Activated naive CD8-positive, alpha-beta T cell treated with anti-CD3 and anti-CD28 coated beads for 36 hours (primary cell): ENCODE measurements at regions not wholly inside any gene's neighbourhood (a gene's known extent, or its start where the extent isn't known, plus 50 kb on each side); places are given as distances from the start of the nearest gene placed in this dataset.
"Not testable (repeated sequence)": the region's sequence is repeated elsewhere in the genome, so short reads cannot be mapped to it uniquely, and the experiment has no call there.

ENCODE experiments used
- DNase-seq: peaks from one replicate; pipeline ENCODE4 v3.0.0; 2021
- H3K27ac Mint-ChIP-seq: one replicate; pipeline ENCODE4 v1.8.0; 2022; ENCODE audit warnings: mild to moderate bottlenecking, moderate library complexity, mixed read lengths
- H3K27me3 Mint-ChIP-seq: one replicate; pipeline ENCODE4 v1.8.0; 2022; ENCODE audit warnings: mild to moderate bottlenecking, mixed read lengths
- H3K36me3 Mint-ChIP-seq: one replicate; pipeline ENCODE4 v1.8.0; 2021; ENCODE audit warnings: mild to moderate bottlenecking, mixed read lengths
- H3K4me1 Mint-ChIP-seq: one replicate; pipeline ENCODE4 v1.8.0; 2021; ENCODE audit warnings: mixed read lengths
- H3K4me3 Mint-ChIP-seq: one replicate; pipeline ENCODE4 v1.8.0; 2022; ENCODE audit warnings: mild to moderate bottlenecking, moderate library complexity, mixed read lengths
- H3K9me3 Mint-ChIP-seq: one replicate; pipeline ENCODE4 v1.8.0; 2022; ENCODE audit warnings: mixed read lengths

GRCh38 chr2:19119326-19120001, 239.0 kb downstream of the OSR1 start:
- Mint-ChIP-seq H3K27ac (no peak overlapping the region), H3K4me3 (no peak overlapping the region), H3K36me3 (no peaks in the 10 kb centered on the region), H3K9me3 (no peaks in the 10 kb centered on the region), H3K27me3 (no peaks in the 10 kb centered on the region), H3K4me1 (no peaks in the 10 kb centered on the region)
- no peak for DNase-seq

GRCh38 chr2:19116918-19117317, 241.5 kb downstream of the OSR1 start:
- Mint-ChIP-seq H3K36me3 (no peaks in the 10 kb centered on the region), H3K27ac (no peak overlapping the region), H3K4me3 (no peak overlapping the region), H3K4me1 (no peaks in the 10 kb centered on the region), H3K27me3 (no peaks in the 10 kb centered on the region), H3K9me3 (no peaks in the 10 kb centered on the region)
- no peak for DNase-seq

- Mint-ChIP-seq H3K4me3 (no peak overlapping the region), H3K9me3 (no peaks in the 10 kb centered on the region), H3K36me3 (no peaks in the 10 kb centered on the region), H3K27ac (no peak overlapping the region), H3K27me3 (no peaks in the 10 kb centered on the region), H3K4me1 (no peaks in the 10 kb centered on the region)
- DNase-seq, result no peak
Observed at GRCh38 chr2:19114754-19115231, 243.6 kb downstream of the OSR1 start.

GRCh38 chr2:19114126-19114525, 244.3 kb downstream of the OSR1 start:
- H3K4me1 Mint-ChIP-seq, result no peaks in the 10 kb centered on the region
- H3K4me3 Mint-ChIP-seq, result no peak overlapping the region
- no peaks in the 10 kb centered on the region for H3K9me3 Mint-ChIP-seq
- DNase-seq, result no peak
- no peaks in the 10 kb centered on the region for H3K27me3 Mint-ChIP-seq
- no peak overlapping the region for H3K27ac Mint-ChIP-seq
- H3K36me3 Mint-ChIP-seq, result no peaks in the 10 kb centered on the region

GRCh38 chr2:19111354-19111753, 247.1 kb downstream of the OSR1 start:
- no peaks in the 10 kb centered on the region for H3K4me1 Mint-ChIP-seq
- no peak overlapping the region for H3K4me3 Mint-ChIP-seq
- no peaks in the 10 kb centered on the region for H3K9me3 Mint-ChIP-seq
- no peak overlapping the region for H3K27ac Mint-ChIP-seq
- no peaks in the 10 kb centered on the region for H3K27me3 Mint-ChIP-seq
- DNase-seq, result no peak
- no peaks in the 10 kb centered on the region for H3K36me3 Mint-ChIP-seq

GRCh38 chr2:19109518-19109917, 248.9 kb downstream of the OSR1 start:
- H3K9me3 Mint-ChIP-seq, result no peaks in the 10 kb centered on the region
- no peaks in the 10 kb centered on the region for H3K36me3 Mint-ChIP-seq
- H3K4me1 Mint-ChIP-seq, result no peaks in the 10 kb centered on the region
- no peaks in the 10 kb centered on the region for H3K27me3 Mint-ChIP-seq
- H3K27ac Mint-ChIP-seq, result no peak overlapping the region
- no peak overlapping the region for H3K4me3 Mint-ChIP-seq
- no peak for DNase-seq

- no peak for DNase-seq
- Mint-ChIP-seq H3K4me1 (no peaks in the 10 kb centered on the region), H3K36me3 (no peaks in the 10 kb centered on the region), H3K4me3 (no peak overlapping the region), H3K9me3 (no peaks in the 10 kb centered on the region), H3K27ac (no peak overlapping the region), H3K27me3 (no peaks in the 10 kb centered on the region)
Observed at GRCh38 chr2:19106376-19106775, 252.0 kb downstream of the OSR1 start.

- no peaks in the 10 kb centered on the region for H3K4me1 Mint-ChIP-seq
- H3K36me3 Mint-ChIP-seq, result no peaks in the 10 kb centered on the region
- no peak overlapping the region for H3K27ac Mint-ChIP-seq
- no peaks in the 10 kb centered on the region for H3K27me3 Mint-ChIP-seq
- no peak for DNase-seq
- H3K4me3 Mint-ChIP-seq, result no peak overlapping the region
- H3K9me3 Mint-ChIP-seq, result no peaks in the 10 kb centered on the region
Observed at GRCh38 chr2:19104503-19104902, 253.9 kb downstream of the OSR1 start.

- no peak for DNase-seq
- H3K9me3 Mint-ChIP-seq, result no peaks in the 10 kb centered on the region
- no peaks in the 10 kb centered on the region for H3K36me3 Mint-ChIP-seq
- no peaks in the 10 kb centered on the region for H3K4me1 Mint-ChIP-seq
- H3K27ac Mint-ChIP-seq, result no peak overlapping the region
- no peaks in the 10 kb centered on the region for H3K27me3 Mint-ChIP-seq
- no peak overlapping the region for H3K4me3 Mint-ChIP-seq
Observed at GRCh38 chr2:19102696-19103423, 255.6 kb downstream of the OSR1 start.

- no peaks in the 10 kb centered on the region for H3K4me1 Mint-ChIP-seq
- no peaks in the 10 kb centered on the region for H3K9me3 Mint-ChIP-seq
- H3K4me3 Mint-ChIP-seq, result no peak overlapping the region
- no peaks in the 10 kb centered on the region for H3K36me3 Mint-ChIP-seq
- DNase-seq, result no peak
- H3K27me3 Mint-ChIP-seq, result no peaks in the 10 kb centered on the region
- H3K27ac Mint-ChIP-seq, result no peak overlapping the region
Observed at GRCh38 chr2:19101968-19102367, 256.5 kb downstream of the OSR1 start.

- Mint-ChIP-seq H3K9me3 (no peaks in the 10 kb centered on the region), H3K36me3 (no peaks in the 10 kb centered on the region), H3K27ac (no peak overlapping the region), H3K27me3 (no peaks in the 10 kb centered on the region), H3K4me3 (no peak overlapping the region), H3K4me1 (no peaks in the 10 kb centered on the region)
- no peak for DNase-seq
Observed at GRCh38 chr2:19100570-19100969, 257.9 kb downstream of the OSR1 start.

GRCh38 chr2:19099181-19099580, 259.2 kb downstream of the OSR1 start:
- Mint-ChIP-seq H3K4me1 (no peaks in the 10 kb centered on the region), H3K27me3 (no peaks in the 10 kb centered on the region), H3K9me3 (peaks cover 7% of the 10 kb centered on the region), H3K36me3 (no peaks in the 10 kb centered on the region), H3K27ac (no peak overlapping the region), H3K4me3 (no peak overlapping the region)
- DNase-seq, result no peak

GRCh38 chr2:19098467-19099160, 259.8 kb downstream of the OSR1 start:
- H3K4me1 Mint-ChIP-seq, result no peaks in the 10 kb centered on the region

GRCh38 chr2:19089476-19089875, 268.9 kb downstream of the OSR1 start:
- H3K4me1 Mint-ChIP-seq, H3K27me3 Mint-ChIP-seq, H3K27ac Mint-ChIP-seq, H3K4me3 Mint-ChIP-seq, DNase-seq: not testable (repeated sequence)
- Mint-ChIP-seq H3K36me3 (peaks cover 16% of the 10 kb centered on the region), H3K9me3 (peaks cover 31% of the 10 kb centered on the region)

More at GRCh38 chr2:19098467-19099160, 259.8 kb downstream of the OSR1 start:
- H3K27ac Mint-ChIP-seq, result no peak overlapping the region
- H3K36me3 Mint-ChIP-seq, result no peaks in the 10 kb centered on the region
- H3K4me3 Mint-ChIP-seq, result no peak overlapping the region
- peaks cover 9% of the 10 kb centered on the region for H3K9me3 Mint-ChIP-seq
- DNase-seq, result no peak
- H3K27me3 Mint-ChIP-seq, result no peaks in the 10 kb centered on the region

GRCh38 chr2:19086231-19086651, 272.2 kb downstream of the OSR1 start:
- Mint-ChIP-seq H3K9me3 (peaks cover 10% of the 10 kb centered on the region), H3K27ac (no peak overlapping the region), H3K36me3 (peaks cover 25% of the 10 kb centered on the region), H3K4me1 (no peaks in the 10 kb centered on the region), H3K27me3 (no peaks in the 10 kb centered on the region), H3K4me3 (no peak overlapping the region)
- no peak for DNase-seq
